Immature natural killer cell (primary cell): ENCODE measurements at regions not wholly inside any gene's neighbourhood (a gene's known extent, or its start where the extent isn't known, plus 50 kb on each side); places are given as distances from the start of the nearest gene placed in this dataset.

Experiments used
- DNase-seq, 3 donors: peaks; one replicate each; pipeline ENCODE4 v3.0.0; 2022; ENCODE audit warnings: mixed read lengths in 1 of 3
- H3K27ac Mint-ChIP-seq, 6 donors: one replicate each; pipeline ENCODE4 v1.8.0; 2020; ENCODE audit warnings: mixed read lengths in 6 of 6, mild to moderate bottlenecking in 5 of 6, inconsistent platforms in 4 of 6, moderate library complexity in 3 of 6
- H3K27me3 Mint-ChIP-seq, 3 donors: one replicate each; pipeline ENCODE4 v1.8.0; 2020 to 2021; ENCODE audit warnings: low read depth in 3 of 3, mild to moderate bottlenecking in 3 of 3, mixed read lengths in 3 of 3, moderate library complexity in 3 of 3, inconsistent platforms in 1 of 3
- H3K36me3 Mint-ChIP-seq, 3 donors: one replicate each; pipeline ENCODE4 v1.8.0; 2020; ENCODE audit warnings: mixed read lengths in 3 of 3, inconsistent platforms in 2 of 3, mild to moderate bottlenecking in 2 of 3
- H3K4me1 Mint-ChIP-seq, 2 donors: one replicate each; pipeline ENCODE4 v1.8.0; 2020; ENCODE audit warnings: inconsistent platforms in 2 of 2, mild to moderate bottlenecking in 2 of 2, mixed read lengths in 2 of 2, moderate library complexity in 1 of 2
- H3K4me3 Mint-ChIP-seq, 5 donors: one replicate each; pipeline ENCODE4 v1.8.0; 2020; ENCODE audit warnings: mild to moderate bottlenecking in 5 of 5, mixed read lengths in 5 of 5, inconsistent platforms in 3 of 5, moderate library complexity in 3 of 5
- H3K9me3 Mint-ChIP-seq, 6 donors: one replicate each; pipeline ENCODE4 v1.8.0; 2020; ENCODE audit warnings: mild to moderate bottlenecking in 6 of 6, mixed read lengths in 6 of 6, inconsistent platforms in 4 of 6, moderate library complexity in 3 of 6

- no peak overlapping the region for H3K4me3 Mint-ChIP-seq
- no peak overlapping the region for H3K27ac Mint-ChIP-seq
Observed at GRCh38 chr3:44105571-44105970, 136.1 kb upstream of the TOPAZ1 start.

DNA sequence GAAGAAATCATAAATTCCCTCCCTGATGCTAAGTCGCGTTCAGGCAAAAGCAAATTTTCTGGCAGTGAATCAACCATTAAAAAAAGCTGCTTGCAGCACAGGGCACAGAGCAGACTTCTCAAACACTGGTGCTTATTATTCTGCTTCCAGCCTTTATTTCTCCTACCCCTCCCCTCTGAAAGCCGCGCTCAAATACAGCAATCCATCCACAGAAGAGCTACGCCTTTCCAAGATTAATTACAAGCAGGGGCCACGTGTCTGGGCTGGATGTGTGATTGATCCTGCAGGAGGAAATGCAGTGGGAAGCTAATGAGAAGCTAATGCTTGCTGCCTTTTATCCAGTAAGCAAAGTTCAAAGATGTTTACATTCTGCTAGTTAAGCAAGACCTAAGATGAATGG lies 134.9 kb upstream of the TOPAZ1 start:
- DNase-seq = no peak
- H3K27me3 Mint-ChIP-seq = peaks cover 0 to 4% (median 0%) of the 10 kb centered on the region in 3 donors
- no peaks in the 10 kb centered on the region for H3K36me3 Mint-ChIP-seq
- H3K4me3 Mint-ChIP-seq = no peak overlapping the region
- H3K27ac Mint-ChIP-seq = no peak overlapping the region
- H3K4me1 Mint-ChIP-seq = no peaks in the 10 kb centered on the region
- no peaks in the 10 kb centered on the region for H3K9me3 Mint-ChIP-seq

More at GRCh38 chr3:44105571-44105970, 136.1 kb upstream of the TOPAZ1 start:
- no peaks in the 10 kb centered on the region for H3K4me1 Mint-ChIP-seq
- H3K36me3 Mint-ChIP-seq = no peaks in the 10 kb centered on the region
- peaks cover 0 to 2% (median 0%) of the 10 kb centered on the region in 3 donors for H3K27me3 Mint-ChIP-seq
- no peak for DNase-seq
- no peaks in the 10 kb centered on the region for H3K9me3 Mint-ChIP-seq

- Mint-ChIP-seq H3K36me3 (no peaks in the 10 kb centered on the region), H3K27me3 (peaks cover 0 to 6% (median 3%) of the 10 kb centered on the region in 3 donors), H3K27ac (no peak overlapping the region), H3K9me3 (no peaks in the 10 kb centered on the region), H3K4me3 (no peak overlapping the region), H3K4me1 (no peaks in the 10 kb centered on the region)
- no peak for DNase-seq
Observed at GRCh38 chr3:44108481-44108880, 133.2 kb upstream of the TOPAZ1 start.

GRCh38 chr3:44109771-44110361 lies 131.8 kb upstream of the TOPAZ1 start:
- no peak for DNase-seq
- Mint-ChIP-seq H3K27ac (no peak overlapping the region), H3K27me3 (peaks cover 0 to 9% (median 5%) of the 10 kb centered on the region in 3 donors), H3K4me1 (no peaks in the 10 kb centered on the region), H3K36me3 (no peaks in the 10 kb centered on the region), H3K4me3 (no peak overlapping the region), H3K9me3 (no peaks in the 10 kb centered on the region)

DNA sequence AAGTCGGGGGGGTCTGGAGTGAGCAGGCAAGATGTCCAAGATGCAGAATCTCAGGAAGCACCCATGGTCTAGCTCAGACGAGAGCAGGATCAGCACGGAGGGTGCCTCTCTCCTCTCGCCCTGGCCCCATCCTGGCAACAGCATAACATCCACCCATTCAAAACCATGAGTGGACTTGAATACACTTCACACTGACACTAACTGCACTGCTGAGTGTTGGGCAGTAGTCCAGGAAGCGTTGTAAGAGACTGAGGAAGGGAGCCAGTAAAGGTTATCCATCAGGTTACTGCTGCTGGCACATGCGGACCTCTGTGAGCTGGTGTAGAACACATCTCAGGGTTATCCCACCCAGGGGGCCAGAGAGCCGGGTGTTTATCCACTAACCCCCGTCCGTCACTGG lies 131.0 kb upstream of the TOPAZ1 start:
- Mint-ChIP-seq H3K36me3 (no peaks in the 10 kb centered on the region), H3K9me3 (no peaks in the 10 kb centered on the region), H3K4me3 (no peak overlapping the region), H3K27me3 (peaks cover 2 to 10% (median 5%) of the 10 kb centered on the region in 3 donors), H3K4me1 (no peaks in the 10 kb centered on the region), H3K27ac (no peak overlapping the region)
- no peak for DNase-seq

DNA sequence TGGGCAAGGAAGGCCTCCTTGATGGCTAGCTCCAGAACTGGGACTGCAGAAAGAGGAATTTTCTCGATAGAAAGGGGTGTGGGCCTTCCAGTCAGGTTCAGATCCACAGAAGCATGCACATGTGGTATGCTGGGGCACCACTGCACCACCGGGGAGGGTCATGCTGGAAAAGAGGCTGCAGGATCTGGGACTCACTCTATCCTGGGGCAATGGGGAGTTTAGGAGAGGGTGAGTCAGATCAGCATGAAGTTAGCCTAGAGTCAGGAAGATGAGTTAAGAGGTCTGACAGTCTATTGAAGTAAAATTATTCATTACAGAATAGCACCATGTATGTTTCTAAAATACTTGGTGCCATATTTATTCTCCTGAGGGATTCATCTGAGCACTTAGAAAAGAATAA lies 130.2 kb upstream of the TOPAZ1 start:
- Mint-ChIP-seq H3K27ac (no peak overlapping the region), H3K36me3 (no peaks in the 10 kb centered on the region), H3K4me3 (no peak overlapping the region), H3K4me1 (no peaks in the 10 kb centered on the region), H3K9me3 (no peaks in the 10 kb centered on the region), H3K27me3 (peaks cover 2 to 11% (median 7%) of the 10 kb centered on the region in 3 donors)
- DNase-seq = no peak

DNA sequence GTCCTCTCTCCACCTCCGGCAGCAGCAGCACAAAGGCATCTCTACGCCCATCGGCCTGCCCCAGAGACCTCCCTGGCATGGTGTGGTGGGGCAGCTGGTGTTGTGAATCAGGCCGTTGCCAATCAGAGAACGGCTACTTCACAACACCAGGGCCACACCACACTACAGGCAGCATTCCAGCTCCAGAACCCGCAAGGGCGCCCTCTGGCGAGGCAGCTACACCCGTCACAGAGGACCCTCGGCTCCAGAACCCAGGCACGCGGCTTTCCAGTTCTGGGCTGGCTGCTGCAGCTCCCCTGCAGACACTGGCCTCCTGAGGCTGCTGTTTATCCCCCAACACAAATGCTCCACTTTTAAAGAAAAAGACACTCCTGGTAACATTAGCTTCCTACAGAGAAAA lies 127.5 kb upstream of the TOPAZ1 start:
- Mint-ChIP-seq H3K27ac (no peak overlapping the region), H3K4me1 (no peaks in the 10 kb centered on the region), H3K27me3 (peaks cover 2 to 10% (median 7%) of the 10 kb centered on the region in 3 donors), H3K36me3 (no peaks in the 10 kb centered on the region), H3K4me3 (no peak overlapping the region), H3K9me3 (no peaks in the 10 kb centered on the region)
- DNase-seq = no peak

GRCh38 chr3:44117239-44117638 lies 124.4 kb upstream of the TOPAZ1 start:
- Mint-ChIP-seq H3K27ac (no peak overlapping the region), H3K27me3 (peaks cover 2 to 6% (median 5%) of the 10 kb centered on the region in 3 donors), H3K4me3 (no peak overlapping the region), H3K4me1 (no peaks in the 10 kb centered on the region), H3K36me3 (no peaks in the 10 kb centered on the region), H3K9me3 (no peaks in the 10 kb centered on the region)
- DNase-seq = no peak

GRCh38 chr3:44117736-44118135 lies 124.0 kb upstream of the TOPAZ1 start:
- H3K36me3 Mint-ChIP-seq = no peaks in the 10 kb centered on the region
- no peak overlapping the region for H3K4me3 Mint-ChIP-seq
- DNase-seq = no peak
- peaks cover 2 to 6% (median 4%) of the 10 kb centered on the region in 3 donors for H3K27me3 Mint-ChIP-seq
- no peaks in the 10 kb centered on the region for H3K4me1 Mint-ChIP-seq
- no peaks in the 10 kb centered on the region for H3K9me3 Mint-ChIP-seq
- H3K27ac Mint-ChIP-seq = no peak overlapping the region

DNA sequence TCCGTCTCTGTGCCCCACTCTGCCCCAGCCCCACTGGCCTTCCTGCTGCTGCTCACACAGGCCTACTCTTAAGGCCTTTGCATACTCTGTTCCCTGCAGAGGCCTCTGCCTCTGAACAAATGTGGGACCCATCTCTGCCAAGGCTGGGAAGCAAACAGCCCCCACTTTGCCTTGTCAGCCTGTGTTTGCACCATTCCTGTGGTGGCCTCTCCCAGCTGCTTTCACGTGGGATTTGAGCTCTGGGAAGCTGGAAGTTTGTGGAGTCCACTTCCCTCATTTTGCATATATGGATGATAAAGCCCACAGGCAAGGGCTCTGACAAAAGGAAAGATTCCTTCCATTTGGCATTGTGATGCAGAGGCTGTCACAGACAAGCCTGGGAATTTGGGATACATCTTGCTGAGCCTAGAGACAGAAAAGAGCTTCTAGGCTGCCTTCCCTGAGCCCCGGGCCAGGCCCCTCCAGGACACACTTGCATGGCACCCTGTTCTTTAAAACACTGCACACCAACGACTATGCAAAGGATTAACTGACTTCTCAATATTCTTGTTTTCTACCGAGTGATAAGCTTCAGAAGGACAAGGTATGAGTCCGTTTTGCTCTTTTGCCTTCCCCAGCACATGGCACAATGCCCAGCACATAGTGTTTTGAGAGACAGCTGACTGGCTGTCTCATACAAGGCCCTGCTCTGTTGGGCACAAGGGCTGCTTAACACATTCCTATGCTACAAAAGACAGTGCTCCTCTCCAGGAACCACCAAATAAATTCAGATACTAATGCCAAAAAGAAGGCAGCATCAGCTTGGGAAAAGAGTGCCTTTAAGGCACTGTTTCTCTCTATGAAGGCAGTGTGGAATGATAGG lies 120.7 kb upstream of the TOPAZ1 start:
- Mint-ChIP-seq H3K4me3 (no peak overlapping the region), H3K36me3 (no peaks in the 10 kb centered on the region), H3K4me1 (no peaks in the 10 kb centered on the region), H3K27ac (no peak overlapping the region), H3K9me3 (no peaks in the 10 kb centered on the region), H3K27me3 (peaks cover 0 to 2% (median 0%) of the 10 kb centered on the region in 3 donors)
- no peak for DNase-seq

GRCh38 chr3:44125246-44125645 lies 116.4 kb upstream of the TOPAZ1 start:
- DNase-seq = no peak
- H3K36me3 Mint-ChIP-seq = no peaks in the 10 kb centered on the region
- H3K4me3 Mint-ChIP-seq = no peak overlapping the region
- H3K27ac Mint-ChIP-seq = no peak overlapping the region
- H3K4me1 Mint-ChIP-seq = peaks cover 0 to 2% of the 10 kb centered on the region in 2 donors
- H3K9me3 Mint-ChIP-seq = no peaks in the 10 kb centered on the region
- H3K27me3 Mint-ChIP-seq = peaks cover 0 to 5% (median 1%) of the 10 kb centered on the region in 3 donors

- H3K27me3 Mint-ChIP-seq = peaks cover 0 to 5% (median 1%) of the 10 kb centered on the region in 3 donors
- peaks cover 0 to 2% of the 10 kb centered on the region in 2 donors for H3K4me1 Mint-ChIP-seq
- H3K36me3 Mint-ChIP-seq = no peaks in the 10 kb centered on the region
- no peak for DNase-seq
- H3K27ac Mint-ChIP-seq = no peak overlapping the region
- no peaks in the 10 kb centered on the region for H3K9me3 Mint-ChIP-seq
- H3K4me3 Mint-ChIP-seq = no peak overlapping the region
Observed at GRCh38 chr3:44125882-44126281, 115.8 kb upstream of the TOPAZ1 start.

DNA sequence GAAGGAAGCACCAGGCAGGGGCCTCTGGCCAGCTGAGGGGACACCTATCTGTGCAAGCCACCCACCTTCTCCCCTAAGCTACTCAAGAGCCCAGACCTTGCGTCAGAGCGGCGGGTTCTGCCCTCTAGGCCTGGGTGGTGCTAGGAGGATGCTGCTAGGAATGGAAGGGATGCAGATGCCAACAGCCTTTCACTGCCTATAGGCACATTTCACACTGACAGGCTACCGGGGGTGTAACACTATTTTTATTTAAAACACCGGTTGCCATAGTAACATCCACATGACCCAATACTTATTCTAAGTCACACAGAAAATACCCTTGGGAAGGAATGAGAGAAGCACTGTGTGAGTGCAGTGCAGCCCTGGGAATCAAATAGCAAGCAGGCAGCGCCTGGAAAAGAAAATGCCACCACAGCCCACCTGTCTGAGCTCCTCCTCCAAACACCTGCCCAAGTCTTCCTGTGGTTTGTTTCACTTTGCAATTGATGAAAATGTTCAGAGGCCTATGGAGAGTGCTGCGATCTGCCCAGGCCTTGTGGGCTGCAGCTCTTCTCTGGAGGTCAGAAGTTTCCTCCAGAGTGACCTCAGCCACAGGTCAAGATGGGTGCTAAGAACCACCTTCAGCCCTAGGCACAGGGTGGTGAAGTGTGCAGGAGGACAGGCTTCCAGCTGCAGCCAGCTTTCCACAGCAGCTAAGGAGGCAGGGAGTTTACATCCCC lies 113.5 kb upstream of the TOPAZ1 start:
- H3K4me3 Mint-ChIP-seq = no peak overlapping the region
- H3K27ac Mint-ChIP-seq = peak overlapping the region in 1 of 6 donors; percentile 44
- no peaks in the 10 kb centered on the region for H3K36me3 Mint-ChIP-seq
- DNase-seq = no peak
- H3K9me3 Mint-ChIP-seq = no peaks in the 10 kb centered on the region
- H3K4me1 Mint-ChIP-seq = peaks cover 0 to 2% of the 10 kb centered on the region in 2 donors
- peaks cover 0 to 9% (median 1%) of the 10 kb centered on the region in 3 donors for H3K27me3 Mint-ChIP-seq

- Mint-ChIP-seq H3K4me3 (no peak overlapping the region), H3K36me3 (no peaks in the 10 kb centered on the region), H3K27ac (no peak overlapping the region), H3K9me3 (no peaks in the 10 kb centered on the region), H3K4me1 (peaks cover 0 to 2% of the 10 kb centered on the region in 2 donors), H3K27me3 (peaks cover 0 to 15% (median 5%) of the 10 kb centered on the region in 3 donors)
- no peak for DNase-seq
Observed at GRCh38 chr3:44130249-44130648, 111.4 kb upstream of the TOPAZ1 start.
